Neural progenitor cell (in vitro differentiated cells): ENCODE measurements at regions not wholly inside any gene's neighbourhood (a gene's known extent, or its start where the extent isn't known, plus 50 kb on each side); places are given as distances from the start of the nearest gene placed in this dataset.

ENCODE experiments used
- DNase-seq: peaks from one replicate; pipeline ENCODE4 v3.0.0-alpha.2; 2016; ENCODE audit warnings: low spot score
- H2AFZ ChIP-seq: fragments of 200-600 bp; sonication (generic); replicated peaks from 2 replicates; pipeline ENCODE4 v1.6.1; 2016; ENCODE audit warnings: antibody characterized with exemption
- H3F3A ChIP-seq: fragments of 200-600 bp; sonication (generic); 2 replicates; pipeline ENCODE4 v1.6.1; 2016; ENCODE audit warnings: antibody characterized with exemption, low read depth
- H3K27ac ChIP-seq: fragments of 200-600 bp; sonication (generic); 2 replicates; pipeline ENCODE4 v1.5.1; 2016; ENCODE audit warnings: mild to moderate bottlenecking
- H3K27me3 ChIP-seq: fragments of 200-600 bp; sonication (generic); 2 replicates; pipeline ENCODE4 v1.6.1; 2016; ENCODE audit warnings: mild to moderate bottlenecking, moderate library complexity
- H3K36me3 ChIP-seq: fragments of 200-600 bp; sonication (generic); 2 replicates; pipeline ENCODE4 v1.5.1; 2016
- H3K4me1 ChIP-seq: fragments of 200-600 bp; sonication (generic); 2 replicates; pipeline ENCODE4 v1.6.1; 2016; ENCODE audit warnings: mixed run types
- H3K4me2 ChIP-seq: fragments of 200-600 bp; sonication (generic); 2 replicates; pipeline ENCODE4 v1.6.1; 2016
- H3K4me3 ChIP-seq: fragments of 200-600 bp; sonication (generic); 2 replicates; pipeline ENCODE4 v1.5.1; 2016
- H3K79me2 ChIP-seq: fragments of 200-600 bp; sonication (generic); 2 replicates; pipeline ENCODE4 v1.6.1; 2016; ENCODE audit warnings: low read depth
- H3K9ac ChIP-seq: fragments of 200-600 bp; sonication (generic); 2 replicates; pipeline ENCODE4 v1.6.1; 2016
- H3K9me3 ChIP-seq: fragments of 200-600 bp; sonication (generic); 2 replicates; pipeline ENCODE4 v1.5.1; 2016; ENCODE audit warnings: low read depth
- H4K20me1 ChIP-seq: fragments of 200-600 bp; sonication (generic); 2 replicates; pipeline ENCODE4 v1.6.1; 2016; ENCODE audit warnings: low read depth
- H3K27ac Mint-ChIP-seq: 3 replicates; pipeline ENCODE4 v1.8.0; 2021; ENCODE audit warnings: mixed read lengths
- H3K27me3 Mint-ChIP-seq: 2 replicates; pipeline ENCODE4 v1.8.0; 2022; ENCODE audit warnings: low read depth, mild to moderate bottlenecking, inconsistent platforms, moderate library complexity, mixed read lengths; ENCODE audit not compliant: insufficient read depth
- H3K36me3 Mint-ChIP-seq: 3 replicates; pipeline ENCODE4 v1.8.0; 2021; ENCODE audit warnings: mixed read lengths
- H3K4me1 Mint-ChIP-seq: 3 replicates; pipeline ENCODE4 v1.8.0; 2021; ENCODE audit warnings: mixed read lengths
- H3K4me3 Mint-ChIP-seq: 3 replicates; pipeline ENCODE4 v1.8.0; 2021; ENCODE audit warnings: mild to moderate bottlenecking, moderate library complexity, mixed read lengths
- H3K9me3 Mint-ChIP-seq: 3 replicates; pipeline ENCODE4 v1.8.0; 2020; ENCODE audit warnings: mixed read lengths
- EZH2 ChIP-seq: fragments of 200-600 bp; sonication (generic); IDR thresholded peaks from 2 replicates; pipeline ENCODE4 v1.6.1; 2017; ENCODE audit warnings: antibody characterized with exemption, mild to moderate bottlenecking, moderate library complexity
- EZH2phosphoT487 ChIP-seq: fragments of 200-600 bp; sonication (generic); IDR thresholded peaks from 2 replicates; pipeline ENCODE4 v1.6.1; 2017; ENCODE audit warnings: antibody characterized with exemption
- TF ChIP-seq, protein P1 (sequence below): fragments of 200-600 bp; sonication (generic); IDR thresholded peaks from 2 replicates; pipeline ENCODE4 v1.5.1; 2017; ENCODE audit warnings: antibody characterized with exemption, mild to moderate bottlenecking

GRCh38 chr13:60214213-60215055 is 50.7 kb upstream of the DIAPH3 start:
- no peak for DNase-seq
- no peak overlapping the region for H3K4me3 Mint-ChIP-seq
- Histone ChIP-seq H3K4me3 (no peak overlapping the region), H3K79me2 (no peaks in the 10 kb centered on the region), H3K27ac (no peak overlapping the region), H4K20me1 (no peaks in the 10 kb centered on the region), H3K4me1 (no peaks in the 10 kb centered on the region), H3K27me3 (no peaks in the 10 kb centered on the region), H3K36me3 (no peaks in the 10 kb centered on the region), H3F3A (no peaks in the 10 kb centered on the region), H3K4me2 (no peak overlapping the region), H3K9ac (no peak overlapping the region), H3K9me3 (no peaks in the 10 kb centered on the region), H2AFZ (no peak overlapping the region)
- H3K27ac Mint-ChIP-seq = no peak overlapping the region
- H3K27me3 Mint-ChIP-seq = peaks cover 2% of the 10 kb centered on the region
- H3K36me3 Mint-ChIP-seq = no peaks in the 10 kb centered on the region
- no peaks in the 10 kb centered on the region for H3K4me1 Mint-ChIP-seq
- no peak for TF ChIP-seq EZH2
- TF ChIP-seq, protein P1, sequence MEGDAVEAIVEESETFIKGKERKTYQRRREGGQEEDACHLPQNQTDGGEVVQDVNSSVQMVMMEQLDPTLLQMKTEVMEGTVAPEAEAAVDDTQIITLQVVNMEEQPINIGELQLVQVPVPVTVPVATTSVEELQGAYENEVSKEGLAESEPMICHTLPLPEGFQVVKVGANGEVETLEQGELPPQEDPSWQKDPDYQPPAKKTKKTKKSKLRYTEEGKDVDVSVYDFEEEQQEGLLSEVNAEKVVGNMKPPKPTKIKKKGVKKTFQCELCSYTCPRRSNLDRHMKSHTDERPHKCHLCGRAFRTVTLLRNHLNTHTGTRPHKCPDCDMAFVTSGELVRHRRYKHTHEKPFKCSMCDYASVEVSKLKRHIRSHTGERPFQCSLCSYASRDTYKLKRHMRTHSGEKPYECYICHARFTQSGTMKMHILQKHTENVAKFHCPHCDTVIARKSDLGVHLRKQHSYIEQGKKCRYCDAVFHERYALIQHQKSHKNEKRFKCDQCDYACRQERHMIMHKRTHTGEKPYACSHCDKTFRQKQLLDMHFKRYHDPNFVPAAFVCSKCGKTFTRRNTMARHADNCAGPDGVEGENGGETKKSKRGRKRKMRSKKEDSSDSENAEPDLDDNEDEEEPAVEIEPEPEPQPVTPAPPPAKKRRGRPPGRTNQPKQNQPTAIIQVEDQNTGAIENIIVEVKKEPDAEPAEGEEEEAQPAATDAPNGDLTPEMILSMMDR = no peak
- TF ChIP-seq EZH2phosphoT487 = no peak
- H3K9me3 Mint-ChIP-seq = no peaks in the 10 kb centered on the region

- Histone ChIP-seq H2AFZ (no peak overlapping the region), H3K79me2 (no peaks in the 10 kb centered on the region), H3K4me1 (peaks cover 3% of the 10 kb centered on the region), H4K20me1 (no peaks in the 10 kb centered on the region), H3K36me3 (no peaks in the 10 kb centered on the region), H3K9me3 (no peaks in the 10 kb centered on the region), H3K4me2 (no peak overlapping the region), H3F3A (no peaks in the 10 kb centered on the region), H3K27me3 (no peaks in the 10 kb centered on the region), H3K27ac (no peak overlapping the region), H3K9ac (no peak overlapping the region), H3K4me3 (no peak overlapping the region)
- Mint-ChIP-seq H3K9me3 (no peaks in the 10 kb centered on the region), H3K27ac (no peak overlapping the region), H3K4me1 (no peaks in the 10 kb centered on the region), H3K4me3 (no peak overlapping the region), H3K36me3 (no peaks in the 10 kb centered on the region), H3K27me3 (peaks cover 2% of the 10 kb centered on the region)
- no peak for DNase-seq
- TF ChIP-seq EZH2 = no peak
- TF ChIP-seq EZH2phosphoT487 = no peak
- TF ChIP-seq, protein P1 = no peak
These were observed 56.3 kb upstream of the DIAPH3 start for GRCh38 chr13:60220072-60220471.

- Mint-ChIP-seq H3K27ac (no peak overlapping the region), H3K4me3 (no peak overlapping the region)
These were observed 57.9 kb upstream of the DIAPH3 start for GRCh38 chr13:60221581-60221980.

More at GRCh38 chr13:60221581-60221980, 57.9 kb upstream of the DIAPH3 start:
- Histone ChIP-seq H3K4me3 (no peak overlapping the region), H3K27me3 (no peaks in the 10 kb centered on the region), H3K27ac (no peak overlapping the region), H3K9ac (no peak overlapping the region), H3K36me3 (no peaks in the 10 kb centered on the region), H4K20me1 (no peaks in the 10 kb centered on the region), H3K79me2 (no peaks in the 10 kb centered on the region), H3K9me3 (no peaks in the 10 kb centered on the region), H3K4me2 (no peak overlapping the region), H2AFZ (no peak overlapping the region), H3F3A (no peaks in the 10 kb centered on the region), H3K4me1 (peaks cover 3% of the 10 kb centered on the region)
- Mint-ChIP-seq H3K36me3 (no peaks in the 10 kb centered on the region), H3K4me1 (no peaks in the 10 kb centered on the region), H3K27me3 (peaks cover 2% of the 10 kb centered on the region), H3K9me3 (no peaks in the 10 kb centered on the region)
- TF ChIP-seq, protein P1 = no peak
- TF ChIP-seq EZH2phosphoT487 = no peak
- TF ChIP-seq EZH2 = no peak
- no peak for DNase-seq
